Gastroesophageal sphincter (tissue), 4 donors: ENCODE measurements at regions not wholly inside any gene's neighbourhood (a gene's known extent, or its start where the extent isn't known, plus 50 kb on each side); places are given as distances from the start of the nearest gene placed in this dataset.

Source experiments
- ATAC-seq: fragments of 150-250 bp; one replicate; pipeline ENCODE4 v1.9.1; 2016; ENCODE audit warnings: mild to moderate bottlenecking, moderate library complexity
- H3K27ac ChIP-seq, 4 donors: fragments of 200-600 bp; sonication (generic) in 3 of 4; 1 replicate in 3 of 4; 2 replicates in 1 of 4; pipeline ENCODE4 v1.5.1; 2016 to 2019
- H3K27me3 ChIP-seq: fragments of 200-600 bp; sonication (generic); one replicate; pipeline ENCODE4 v1.5.1; 2019
- H3K36me3 ChIP-seq, 2 donors: fragments of 200-600 bp; sonication (generic); one replicate each; pipeline ENCODE4 v1.5.1; 2019; ENCODE audit warnings: control low read depth in 1 of 2
- H3K4me1 ChIP-seq, 3 donors: fragments of 200-600 bp; sonication (generic); 1 replicate in 2 of 3; 2 replicates in 1 of 3; pipeline ENCODE4 v1.5.1; 2016 to 2019; ENCODE audit warnings: control low read depth in 2 of 3
- H3K4me3 ChIP-seq, 2 donors: fragments of 200-600 bp; sonication (generic); one replicate each; pipeline ENCODE4 v1.5.1; 2019; ENCODE audit warnings: mild to moderate bottlenecking in 1 of 2, moderate library complexity in 1 of 2
- H3K9me3 ChIP-seq, 3 donors: fragments of 200-600 bp; sonication (generic); one replicate each; pipeline ENCODE4 v1.5.1; 2017 to 2019; ENCODE audit warnings: control low read depth in 2 of 3
- EP300 ChIP-seq: sonication (generic); formaldehyde crosslinking; IDR thresholded peaks from one replicate; pipeline ENCODE4 v1.6.1; 2017; ENCODE audit warnings: antibody characterized with exemption, mild to moderate bottlenecking
- POLR2A ChIP-seq, 2 donors: fragments of 450-650 bp; IDR thresholded peaks; one replicate each; pipeline ENCODE4 v1.6.1; 2017; ENCODE audit warnings: antibody characterized with exemption in 2 of 2, mild to moderate bottlenecking in 2 of 2, moderate library complexity in 1 of 2
- POLR2AphosphoS5 ChIP-seq: sonication (generic); formaldehyde crosslinking; IDR thresholded peaks from one replicate; pipeline ENCODE4 v1.6.1; 2017; ENCODE audit warnings: antibody characterized with exemption
- WGBS, 2 donors: methylation state at CpG; one replicate each; pipeline ENCODE4 v1.1.5; 2018; ENCODE audit warnings: low coverage in 1 of 2; 5-methylcytosine and 5-hydroxymethylcytosine counted together
- TF ChIP-seq, protein P1 (sequence below), 4 experiments: fragments of 200-600 bp in 2 of 4; fragments of 450-650 bp in 2 of 4; sonication (generic) in 1 of 4; IDR thresholded peaks; one replicate each; pipeline ENCODE4 v1.5.1; 2017 to 2019; ENCODE audit warnings: antibody characterized with exemption in 4 of 4, mild to moderate bottlenecking in 2 of 4, moderate library complexity in 2 of 4

DNA sequence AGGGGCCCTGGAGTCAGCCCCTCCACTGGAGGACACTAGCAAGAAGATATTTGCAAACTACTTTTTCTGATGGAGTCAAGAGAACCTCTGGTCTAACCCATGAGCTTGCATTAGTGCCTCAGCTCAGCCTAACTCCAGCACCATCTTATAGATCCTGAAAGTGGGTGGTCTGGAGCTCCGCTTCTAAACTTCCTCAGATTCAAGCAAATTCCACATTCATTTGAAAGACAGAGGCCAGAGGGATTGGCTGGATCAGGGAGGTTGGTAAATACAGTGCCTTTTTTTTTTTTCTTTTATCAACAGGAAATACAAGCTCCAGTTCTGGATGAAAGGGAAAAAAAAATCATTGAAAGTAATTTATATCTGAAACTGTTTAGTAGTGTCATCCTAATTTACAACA is 99.9 kb downstream of the ENC1 start:
- Histone ChIP-seq H3K4me3 (no peak overlapping the region), H3K4me1 (peaks cover 0 to 53% (median 0%) of the 10 kb centered on the region in 3 donors), H3K27me3 (no peaks in the 10 kb centered on the region), H3K36me3 (no peaks in the 10 kb centered on the region), H3K27ac (no peak overlapping the region), H3K9me3 (no peaks in the 10 kb centered on the region)
- TF ChIP-seq POLR2AphosphoS5 (no peak), EP300 (no peak), POLR2A (IDR thresholded peaks at IDR 0.05) (no peak)
- TF ChIP-seq, protein P1, sequence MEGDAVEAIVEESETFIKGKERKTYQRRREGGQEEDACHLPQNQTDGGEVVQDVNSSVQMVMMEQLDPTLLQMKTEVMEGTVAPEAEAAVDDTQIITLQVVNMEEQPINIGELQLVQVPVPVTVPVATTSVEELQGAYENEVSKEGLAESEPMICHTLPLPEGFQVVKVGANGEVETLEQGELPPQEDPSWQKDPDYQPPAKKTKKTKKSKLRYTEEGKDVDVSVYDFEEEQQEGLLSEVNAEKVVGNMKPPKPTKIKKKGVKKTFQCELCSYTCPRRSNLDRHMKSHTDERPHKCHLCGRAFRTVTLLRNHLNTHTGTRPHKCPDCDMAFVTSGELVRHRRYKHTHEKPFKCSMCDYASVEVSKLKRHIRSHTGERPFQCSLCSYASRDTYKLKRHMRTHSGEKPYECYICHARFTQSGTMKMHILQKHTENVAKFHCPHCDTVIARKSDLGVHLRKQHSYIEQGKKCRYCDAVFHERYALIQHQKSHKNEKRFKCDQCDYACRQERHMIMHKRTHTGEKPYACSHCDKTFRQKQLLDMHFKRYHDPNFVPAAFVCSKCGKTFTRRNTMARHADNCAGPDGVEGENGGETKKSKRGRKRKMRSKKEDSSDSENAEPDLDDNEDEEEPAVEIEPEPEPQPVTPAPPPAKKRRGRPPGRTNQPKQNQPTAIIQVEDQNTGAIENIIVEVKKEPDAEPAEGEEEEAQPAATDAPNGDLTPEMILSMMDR (IDR thresholded peaks at IDR 0.05) = no peak
- no peak for ATAC-seq
- WGBS, 2 donors = 67% methylated on average over 1 of the region's 1 CpG; no CpG with 5 or more reads in 1 of the 2 donors

DNA sequence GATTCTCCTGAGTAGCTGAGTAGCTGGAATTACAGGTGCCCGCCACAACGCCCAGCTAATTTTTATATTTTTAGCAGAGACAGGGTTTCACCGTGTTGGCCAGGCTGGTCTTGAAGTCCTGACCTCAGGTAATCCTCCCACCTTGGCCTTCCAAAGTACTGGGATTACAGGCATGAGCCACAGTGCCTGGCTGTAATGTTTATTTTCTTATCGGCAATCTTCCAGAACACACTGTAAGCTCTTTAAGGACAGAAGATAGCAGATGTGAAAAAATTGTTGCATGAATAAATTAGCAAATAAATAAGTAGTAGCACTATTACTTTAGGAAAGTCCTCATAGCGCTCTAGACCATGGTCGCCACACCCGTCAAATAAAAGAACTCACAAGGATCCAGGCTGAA is 100.5 kb downstream of the ENC1 start:
- Histone ChIP-seq H3K27me3 (no peaks in the 10 kb centered on the region), H3K27ac (no peak overlapping the region)

DNA sequence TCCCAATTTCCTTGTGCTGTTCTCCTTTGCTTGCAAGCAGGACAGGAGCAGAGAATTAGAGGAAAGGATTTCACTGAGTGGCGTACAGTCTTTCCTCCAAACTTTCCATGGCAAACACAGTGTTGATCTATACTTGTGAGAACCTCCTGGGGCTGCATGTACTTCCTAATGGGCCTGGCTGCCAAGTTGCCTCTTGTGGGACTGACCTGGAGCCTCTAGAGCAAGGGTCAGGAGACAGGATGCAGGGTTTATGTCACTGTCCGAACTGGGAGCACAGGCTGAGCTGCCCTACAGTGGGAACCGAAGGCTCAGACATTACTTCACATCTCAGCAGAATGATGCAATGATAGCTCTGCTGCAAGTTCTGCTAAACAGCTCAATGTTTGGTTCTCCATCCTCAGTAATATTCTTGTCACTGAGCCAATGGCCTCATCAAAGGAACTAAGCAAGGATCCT is 102.3 kb downstream of the ENC1 start:
- 0 to 38% methylated on average over 1 to 3 of the region's 3 CpGs for WGBS, 2 donors
- H3K27ac ChIP-seq = peak overlapping the region in 1 of 4 donors; percentile 2
- ATAC-seq = peak; percentile 91

More for the DNA sequence above, 100.5 kb downstream of the ENC1 start:
- TF ChIP-seq EP300 (no peak), POLR2AphosphoS5 (no peak), POLR2A (IDR thresholded peaks at IDR 0.05) (no peak)
- TF ChIP-seq, protein P1 (IDR thresholded peaks at IDR 0.05) = no peak
- no peaks in the 10 kb centered on the region for H3K9me3 ChIP-seq
- no peak for ATAC-seq
- H3K36me3 ChIP-seq = no peaks in the 10 kb centered on the region
- H3K4me1 ChIP-seq = peaks cover 0 to 53% (median 0%) of the 10 kb centered on the region in 3 donors
- 20 to 39% methylated on average over 5 to 7 of the region's 7 CpGs for WGBS, 2 donors
- no peak overlapping the region for H3K4me3 ChIP-seq

DNA sequence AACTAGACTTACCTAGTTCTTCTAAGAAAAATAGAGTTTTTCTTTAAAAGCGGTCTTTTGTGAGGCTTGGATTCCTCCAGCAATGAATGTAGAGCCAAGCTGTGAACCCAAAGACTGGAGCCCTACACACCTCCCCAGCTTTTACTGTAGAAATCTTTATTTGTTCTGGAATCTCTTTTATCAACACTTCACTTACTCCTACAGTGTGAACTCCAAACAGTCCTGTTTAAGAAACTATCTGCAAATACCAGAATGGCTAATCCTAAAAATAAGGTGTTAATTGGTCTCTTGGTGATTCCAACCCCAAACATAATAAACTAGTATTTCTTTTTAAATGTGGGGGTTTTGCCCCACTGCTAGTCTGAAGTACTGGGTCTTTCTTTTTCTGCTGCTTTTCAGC is 103.9 kb downstream of the ENC1 start:
- no peak overlapping the region for H3K27ac ChIP-seq
- no peaks in the 10 kb centered on the region for H3K36me3 ChIP-seq
- ATAC-seq = no peak
- no peaks in the 10 kb centered on the region for H3K27me3 ChIP-seq
- TF ChIP-seq, protein P1 (IDR thresholded peaks at IDR 0.05) = no peak
- TF ChIP-seq EP300 (no peak), POLR2A (IDR thresholded peaks at IDR 0.05) (no peak), POLR2AphosphoS5 (no peak)
- 57 to 100% methylated on average over 1 of the region's 1 CpG for WGBS, 2 donors
- no peak overlapping the region for H3K4me3 ChIP-seq
- H3K9me3 ChIP-seq = peaks cover 0 to 15% (median 0%) of the 10 kb centered on the region in 3 donors
- H3K4me1 ChIP-seq = peaks cover 0 to 37% (median 0%) of the 10 kb centered on the region in 3 donors

More for the DNA sequence above, 102.3 kb downstream of the ENC1 start:
- TF ChIP-seq, protein P1 (IDR thresholded peaks at IDR 0.05) = no peak
- peak; percentile 47 for TF ChIP-seq POLR2AphosphoS5
- Histone ChIP-seq H3K4me1 (peaks cover 0 to 43% (median 0%) of the 10 kb centered on the region in 3 donors), H3K4me3 (no peak overlapping the region), H3K9me3 (peaks cover 0 to 15% (median 0%) of the 10 kb centered on the region in 3 donors), H3K36me3 (no peaks in the 10 kb centered on the region), H3K27me3 (no peaks in the 10 kb centered on the region)

DNA sequence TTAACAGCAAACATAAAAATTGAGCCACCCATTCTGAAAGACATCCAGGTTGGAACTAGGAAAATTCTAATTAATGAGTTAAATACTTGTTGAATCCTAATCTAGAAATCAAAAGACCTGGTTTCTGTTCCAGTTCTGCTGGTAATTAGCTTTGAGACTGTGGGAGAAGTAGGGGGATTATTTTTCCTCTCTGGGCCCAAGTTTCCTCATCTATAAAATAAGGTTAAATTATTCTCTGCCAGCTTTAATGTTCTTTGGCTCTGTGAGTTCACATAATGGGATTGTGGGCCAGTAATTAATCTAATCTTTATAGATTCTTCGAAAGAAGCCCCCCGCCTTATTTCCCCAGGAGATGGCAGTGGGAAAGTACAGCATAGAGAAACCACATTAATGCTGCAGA is 104.6 kb downstream of the ENC1 start:
- Histone ChIP-seq H3K4me3 (no peak overlapping the region), H3K4me1 (peaks cover 0 to 29% (median 0%) of the 10 kb centered on the region in 3 donors), H3K27ac (no peak overlapping the region), H3K9me3 (peaks cover 0 to 15% (median 0%) of the 10 kb centered on the region in 3 donors), H3K27me3 (no peaks in the 10 kb centered on the region), H3K36me3 (no peaks in the 10 kb centered on the region)
- no peak for ATAC-seq
- 93 to 100% methylated on average over 1 to 2 of the region's 2 CpGs for whole genome bisulfite sequencing, 2 donors
- TF ChIP-seq POLR2A (IDR thresholded peaks at IDR 0.05) (no peak), EP300 (no peak), POLR2AphosphoS5 (no peak)
- TF ChIP-seq, protein P1 (IDR thresholded peaks at IDR 0.05) = no peak
